Ascending aorta (tissue), 2 donors: ENCODE measurements at regions not wholly inside any gene's neighbourhood (a gene's known extent, or its start where the extent isn't known, plus 50 kb on each side); places are given as distances from the start of the nearest gene placed in this dataset.

Experiments
- DNase-seq, 2 donors: peaks; one replicate each; pipeline ENCODE4 v3.0.0-alpha.2; 2019; ENCODE audit warnings: low spot score in 2 of 2
- H3K27ac ChIP-seq, 2 donors: fragments of 200-600 bp; sonication (generic); one replicate each; pipeline ENCODE4 v1.5.1; 2016 to 2017; ENCODE audit warnings: mild to moderate bottlenecking in 1 of 2
- H3K27me3 ChIP-seq: fragments of 200-600 bp; sonication (generic); one replicate; pipeline ENCODE4 v1.5.1; 2017
- H3K36me3 ChIP-seq, 2 donors: fragments of 200-600 bp; sonication (generic); one replicate each; pipeline ENCODE4 v1.5.1; 2016
- H3K4me1 ChIP-seq, 2 donors: fragments of 200-600 bp; sonication (generic); one replicate each; pipeline ENCODE4 v1.5.1; 2016 to 2017; ENCODE audit warnings: mild to moderate bottlenecking in 1 of 2
- H3K4me3 ChIP-seq, 2 donors: fragments of 200-600 bp; sonication (generic); one replicate each; pipeline ENCODE4 v1.5.1; 2016 to 2017; ENCODE audit warnings: mild to moderate bottlenecking in 1 of 2
- H3K9me3 ChIP-seq, 2 donors: fragments of 200-600 bp; sonication (generic); one replicate each; pipeline ENCODE4 v1.5.1; 2016
- intact Hi-C: fragments of 100-400 bp; cut with DNase I; formaldehyde crosslinking; loops from one replicate; pipeline ENCODE4 v1.15.1; 2023
- TF ChIP-seq, protein P1 (sequence below), 3 experiments: fragments of 200-600 bp in 2 of 3; fragments of 450-650 bp in 1 of 3; sonication (generic) in 2 of 3; IDR thresholded peaks; one replicate each; pipeline ENCODE4 v1.5.1; 2016 to 2019; ENCODE audit warnings: antibody characterized with exemption in 3 of 3, mild to moderate bottlenecking in 1 of 3, moderate library complexity in 1 of 3

GRCh38 chr7:111663771-111664170 lies 101.5 kb upstream of the IMMP2L start:
- TF ChIP-seq, protein P1, sequence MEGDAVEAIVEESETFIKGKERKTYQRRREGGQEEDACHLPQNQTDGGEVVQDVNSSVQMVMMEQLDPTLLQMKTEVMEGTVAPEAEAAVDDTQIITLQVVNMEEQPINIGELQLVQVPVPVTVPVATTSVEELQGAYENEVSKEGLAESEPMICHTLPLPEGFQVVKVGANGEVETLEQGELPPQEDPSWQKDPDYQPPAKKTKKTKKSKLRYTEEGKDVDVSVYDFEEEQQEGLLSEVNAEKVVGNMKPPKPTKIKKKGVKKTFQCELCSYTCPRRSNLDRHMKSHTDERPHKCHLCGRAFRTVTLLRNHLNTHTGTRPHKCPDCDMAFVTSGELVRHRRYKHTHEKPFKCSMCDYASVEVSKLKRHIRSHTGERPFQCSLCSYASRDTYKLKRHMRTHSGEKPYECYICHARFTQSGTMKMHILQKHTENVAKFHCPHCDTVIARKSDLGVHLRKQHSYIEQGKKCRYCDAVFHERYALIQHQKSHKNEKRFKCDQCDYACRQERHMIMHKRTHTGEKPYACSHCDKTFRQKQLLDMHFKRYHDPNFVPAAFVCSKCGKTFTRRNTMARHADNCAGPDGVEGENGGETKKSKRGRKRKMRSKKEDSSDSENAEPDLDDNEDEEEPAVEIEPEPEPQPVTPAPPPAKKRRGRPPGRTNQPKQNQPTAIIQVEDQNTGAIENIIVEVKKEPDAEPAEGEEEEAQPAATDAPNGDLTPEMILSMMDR (IDR thresholded peaks at IDR 0.05) = no peak
- intact Hi-C loops = no loop called here
- H3K9me3 ChIP-seq = no peaks in the 10 kb centered on the region

DNA sequence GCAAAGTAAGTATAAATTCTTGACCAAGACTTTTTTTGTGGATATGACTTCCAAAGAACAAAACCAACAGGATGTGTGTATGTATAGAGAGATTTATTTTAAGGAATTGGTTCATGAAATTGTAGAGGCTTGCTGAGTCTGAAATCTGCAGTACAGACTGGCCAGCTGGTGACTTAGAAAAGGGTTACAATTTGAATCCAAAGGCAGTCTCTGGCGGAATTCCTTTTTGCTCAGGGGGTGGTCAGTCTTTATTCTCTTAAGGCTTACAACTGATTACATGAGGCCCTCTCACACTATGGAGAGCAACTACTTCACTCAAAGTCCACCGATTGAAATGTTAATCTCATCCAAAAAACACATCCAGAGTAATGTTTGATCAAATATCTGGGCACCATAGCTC lies 100.1 kb upstream of the IMMP2L start:
- Histone ChIP-seq H3K27ac (no peak overlapping the region), H3K27me3 (no peaks in the 10 kb centered on the region)
- TF ChIP-seq, protein P1 (IDR thresholded peaks at IDR 0.05) = no peak

More at GRCh38 chr7:111663771-111664170, 101.5 kb upstream of the IMMP2L start:
- no peaks in the 10 kb centered on the region for H3K4me1 ChIP-seq
- H3K27me3 ChIP-seq = no peaks in the 10 kb centered on the region
- H3K4me3 ChIP-seq = no peak overlapping the region
- no peaks in the 10 kb centered on the region for H3K36me3 ChIP-seq
- no peak overlapping the region for H3K27ac ChIP-seq
- DNase-seq = no peak

GRCh38 chr7:111660478-111660877 lies 98.2 kb upstream of the IMMP2L start:
- Histone ChIP-seq H3K4me1 (no peaks in the 10 kb centered on the region), H3K36me3 (no peaks in the 10 kb centered on the region), H3K4me3 (no peak overlapping the region), H3K27ac (no peak overlapping the region), H3K9me3 (no peaks in the 10 kb centered on the region), H3K27me3 (no peaks in the 10 kb centered on the region)
- TF ChIP-seq, protein P1 (IDR thresholded peaks at IDR 0.05) = no peak
- no peak for DNase-seq
- intact Hi-C loops = no loop called here

More for the DNA sequence above, 100.1 kb upstream of the IMMP2L start:
- no peaks in the 10 kb centered on the region for H3K36me3 ChIP-seq
- no peaks in the 10 kb centered on the region for H3K4me1 ChIP-seq
- H3K4me3 ChIP-seq = no peak overlapping the region
- H3K9me3 ChIP-seq = no peaks in the 10 kb centered on the region
- intact Hi-C loops = no loop called here
- no peak for DNase-seq

DNA sequence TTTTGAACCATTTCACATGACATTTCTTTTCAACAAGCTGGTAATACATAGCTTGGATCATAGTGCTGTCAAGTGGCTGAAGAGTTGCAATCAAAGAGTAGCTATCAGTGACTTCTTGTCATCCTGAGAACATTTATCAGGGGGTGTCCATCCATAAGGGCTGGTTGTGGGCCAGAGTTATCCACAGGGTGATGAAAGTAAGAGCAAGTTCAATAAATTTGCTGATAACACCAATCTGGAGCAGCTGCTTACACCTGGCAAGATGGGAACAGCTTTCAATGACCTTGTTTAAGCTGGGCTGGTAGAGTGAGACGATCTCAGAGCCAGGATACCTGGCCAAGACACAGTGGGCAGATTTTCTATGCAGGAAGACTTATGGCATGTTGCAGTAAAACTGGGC lies 96.3 kb upstream of the IMMP2L start:
- TF ChIP-seq, protein P1 (IDR thresholded peaks at IDR 0.05) = no peak
- no peak overlapping the region for H3K4me3 ChIP-seq
- DNase-seq = no peak

DNA sequence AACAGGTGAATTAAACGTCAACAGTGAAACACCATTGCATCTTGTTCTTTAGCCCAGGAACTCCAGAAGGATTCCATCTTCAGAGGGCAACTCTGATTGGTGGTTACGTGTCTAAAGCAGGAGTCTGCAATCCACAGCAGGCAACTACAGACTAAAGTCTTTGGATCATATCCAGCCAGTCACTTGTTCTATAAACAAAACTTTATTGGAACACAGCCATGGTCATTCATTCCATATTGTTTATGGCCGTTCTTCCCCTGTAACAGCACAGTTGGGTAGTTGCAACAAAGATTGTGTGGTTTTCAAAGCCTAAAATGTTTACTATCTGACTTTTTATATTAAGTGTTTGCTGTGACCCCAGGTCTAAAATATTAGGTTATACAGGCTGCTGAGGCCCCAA lies 94.7 kb upstream of the IMMP2L start:
- Histone ChIP-seq H3K27ac (no peak overlapping the region), H3K27me3 (no peaks in the 10 kb centered on the region), H3K4me3 (no peak overlapping the region), H3K4me1 (no peaks in the 10 kb centered on the region), H3K36me3 (no peaks in the 10 kb centered on the region), H3K9me3 (no peaks in the 10 kb centered on the region)
- TF ChIP-seq, protein P1 (IDR thresholded peaks at IDR 0.05) = no peak
- intact Hi-C loops = no loop called here
- no peak for DNase-seq

More for the DNA sequence above, 96.3 kb upstream of the IMMP2L start:
- Histone ChIP-seq H3K9me3 (no peaks in the 10 kb centered on the region), H3K27me3 (no peaks in the 10 kb centered on the region), H3K36me3 (no peaks in the 10 kb centered on the region), H3K4me1 (no peaks in the 10 kb centered on the region), H3K27ac (no peak overlapping the region)
- intact Hi-C loops = no loop called here

GRCh38 chr7:111654343-111654742 lies 92.1 kb upstream of the IMMP2L start:
- TF ChIP-seq, protein P1 (IDR thresholded peaks at IDR 0.05) = no peak
- intact Hi-C loops = no loop called here

More at GRCh38 chr7:111654343-111654742, 92.1 kb upstream of the IMMP2L start:
- Histone ChIP-seq H3K4me1 (no peaks in the 10 kb centered on the region), H3K27ac (no peak overlapping the region), H3K9me3 (no peaks in the 10 kb centered on the region), H3K27me3 (no peaks in the 10 kb centered on the region), H3K4me3 (no peak overlapping the region), H3K36me3 (no peaks in the 10 kb centered on the region)
- DNase-seq = no peak
